CD1c-positive myeloid dendritic cell (primary cell): ENCODE measurements at regions not wholly inside any gene's neighbourhood (a gene's known extent, or its start where the extent isn't known, plus 50 kb on each side); places are given as distances from the start of the nearest gene placed in this dataset.

Experiments
- DNase-seq: peaks from one replicate; pipeline ENCODE4 v3.0.0-alpha.2; 2016; ENCODE audit errors: extremely low spot score

DNA sequence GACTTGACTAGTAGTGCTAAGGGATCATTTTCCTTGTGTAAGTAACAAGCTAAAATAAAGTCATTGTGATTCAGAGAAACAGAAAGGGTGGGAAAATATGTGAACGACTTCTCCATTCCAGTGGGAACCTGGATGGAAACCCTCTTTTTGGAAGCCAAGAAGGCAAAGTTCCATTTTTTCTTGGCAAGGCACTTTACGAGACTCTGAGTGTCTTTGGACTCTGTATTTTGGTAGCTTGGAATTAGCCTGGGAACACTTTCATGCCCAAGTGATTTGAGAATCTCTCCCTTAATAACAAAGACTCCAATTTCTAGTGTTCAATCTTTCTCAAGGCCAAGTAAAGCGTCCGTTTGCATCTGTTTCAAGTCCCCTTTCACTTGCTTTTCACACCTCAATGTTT lies 100.5 kb upstream of the SASH1 start:
- no peak for DNase-seq

GRCh38 chr6:148244217-148244935 lies 98.3 kb upstream of the SASH1 start:
- no peak for DNase-seq

GRCh38 chr6:148247386-148248063 lies 95.1 kb upstream of the SASH1 start:
- no peak for DNase-seq

GRCh38 chr6:148249160-148249559 lies 93.5 kb upstream of the SASH1 start:
- no peak for DNase-seq

- no peak for DNase-seq
Measured at GRCh38 chr6:148249679-148250375, 92.8 kb upstream of the SASH1 start.

DNA sequence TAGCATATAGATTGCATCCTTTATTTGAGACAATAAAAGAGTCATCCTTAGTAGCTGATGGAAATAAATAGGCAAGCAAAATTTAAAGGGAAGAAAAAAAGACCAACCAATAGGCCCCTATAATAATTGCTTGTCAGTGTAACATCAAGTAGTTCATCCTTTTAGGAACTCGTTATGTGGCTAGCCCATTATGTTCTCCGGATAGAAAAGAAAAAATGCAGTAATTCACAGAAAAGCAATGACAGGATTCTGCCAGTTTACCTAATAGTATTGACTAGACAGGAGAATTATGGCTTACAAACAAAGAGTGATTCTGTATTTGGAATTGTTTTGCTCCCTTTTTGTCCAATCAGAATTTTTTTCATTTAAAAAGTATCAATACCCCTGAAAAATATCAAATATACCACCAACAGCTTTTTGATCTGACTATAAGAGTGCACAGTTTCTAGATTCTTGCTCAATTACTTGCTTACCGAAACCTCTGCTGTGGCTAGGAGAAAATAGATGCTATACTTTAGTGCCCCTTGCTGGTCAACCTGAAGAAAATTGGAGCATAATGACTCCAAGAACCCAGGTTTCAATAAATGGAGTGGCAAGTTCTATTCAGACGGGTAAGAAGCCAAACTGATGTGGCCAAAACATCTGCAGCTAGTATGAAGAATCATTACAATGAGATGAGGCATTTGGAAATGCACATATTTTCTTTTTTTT lies 91.5 kb upstream of the SASH1 start:
- peak; percentile 11 for DNase-seq

- DNase-seq = no peak
Measured at GRCh38 chr6:148251891-148252290, 90.7 kb upstream of the SASH1 start.

GRCh38 chr6:148257810-148258209 lies 84.8 kb upstream of the SASH1 start:
- DNase-seq = no peak

- no peak for DNase-seq
Measured at GRCh38 chr6:148258868-148259267, 83.8 kb upstream of the SASH1 start.

DNA sequence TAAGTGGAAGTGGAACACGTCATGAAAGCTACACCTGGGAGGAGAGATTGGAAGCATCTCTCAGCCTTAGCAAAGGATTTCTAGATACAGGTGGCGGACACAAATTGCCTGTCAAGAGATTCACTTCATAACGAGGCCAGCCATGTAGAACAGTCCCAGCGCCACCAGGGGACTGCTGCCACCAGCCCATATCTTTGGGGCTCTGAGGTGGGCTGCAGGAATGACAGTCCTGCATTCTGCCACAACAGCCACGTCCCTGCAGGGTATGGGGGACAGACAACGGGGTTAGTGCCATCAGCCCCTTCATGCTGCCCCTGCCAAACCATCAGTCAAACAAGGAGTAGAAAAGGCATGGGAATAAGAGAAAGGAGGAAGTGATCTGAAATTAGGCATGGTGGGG lies 81.2 kb upstream of the SASH1 start:
- DNase-seq = no peak

- no peak for DNase-seq
Measured at GRCh38 chr6:148263010-148263409, 79.6 kb upstream of the SASH1 start.

GRCh38 chr6:148263961-148264360 lies 78.7 kb upstream of the SASH1 start:
- no peak for DNase-seq

DNA sequence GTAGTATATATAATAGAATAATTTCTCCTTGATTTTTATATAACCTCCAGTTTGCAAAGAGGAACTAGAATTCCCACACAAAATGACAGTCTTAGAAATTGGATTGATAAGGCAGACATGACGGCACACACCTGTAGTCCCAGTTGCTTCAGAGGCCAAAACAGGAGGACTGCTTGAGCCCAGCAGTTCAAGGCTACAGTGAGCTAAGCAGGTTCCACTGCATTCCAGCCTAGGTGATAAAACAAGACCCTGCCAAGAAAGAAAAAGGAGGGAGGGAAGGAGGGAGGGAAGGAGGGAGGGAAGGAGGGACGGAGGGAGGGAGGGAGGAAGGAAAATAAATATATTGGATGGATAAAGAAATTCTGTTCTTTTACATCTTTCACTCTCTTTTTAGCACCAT lies 77.6 kb upstream of the SASH1 start:
- no peak for DNase-seq

GRCh38 chr6:148269386-148269785 lies 73.3 kb upstream of the SASH1 start:
- no peak for DNase-seq

DNA sequence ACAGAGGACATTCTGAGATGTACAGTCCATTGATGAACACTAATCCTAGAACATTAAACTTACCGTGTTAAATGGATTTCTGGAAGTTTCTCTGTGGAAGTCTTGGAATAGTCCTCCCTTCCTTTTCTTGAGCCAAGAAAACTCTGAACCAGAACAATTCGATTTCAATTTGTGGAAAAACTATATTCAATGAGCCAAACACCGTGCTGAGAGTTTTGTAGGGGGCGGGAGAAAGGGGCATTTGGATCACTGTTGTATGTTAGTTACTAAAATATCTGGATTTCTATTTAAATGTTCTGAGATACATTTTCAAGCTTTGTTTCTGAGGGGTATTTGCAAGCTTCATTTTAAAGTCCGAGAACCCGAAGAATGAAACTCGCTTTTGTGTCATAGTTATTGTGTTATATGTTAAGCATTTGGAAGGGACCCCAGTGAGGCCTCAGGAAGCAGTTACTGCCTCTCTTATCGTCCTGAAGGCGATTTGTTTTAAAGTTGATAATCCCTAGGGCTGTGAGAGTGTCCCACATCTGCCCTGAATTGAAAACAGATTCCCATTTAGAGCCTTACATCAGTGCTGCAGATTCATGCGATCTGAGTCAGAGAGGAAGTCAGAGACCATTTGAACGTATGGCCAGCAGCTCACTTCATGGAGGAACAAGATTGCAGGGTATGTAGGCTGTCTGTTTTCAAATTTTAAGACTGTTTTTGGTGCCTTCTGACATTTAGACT lies 70.8 kb upstream of the SASH1 start:
- DNase-seq = no peak

DNA sequence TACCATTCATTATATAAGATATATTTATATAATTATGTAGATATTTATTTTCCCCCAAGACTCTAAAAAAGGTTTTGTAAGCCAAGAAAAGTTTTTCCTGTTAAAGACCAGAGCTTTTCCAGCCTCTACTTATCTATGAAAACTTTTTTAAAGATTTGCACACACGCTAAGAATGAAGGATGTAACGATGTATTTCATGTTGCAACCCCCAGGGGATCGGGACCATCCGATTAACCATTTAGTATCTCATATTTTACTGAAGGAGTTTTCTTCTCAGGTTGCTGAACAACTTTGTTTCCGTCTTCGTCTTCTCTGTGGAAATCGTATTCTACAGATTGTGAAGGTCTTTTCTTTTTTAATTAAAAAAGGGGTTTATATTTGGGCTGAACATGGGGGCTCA lies 70.0 kb upstream of the SASH1 start:
- no peak for DNase-seq

GRCh38 chr6:148273962-148274752 lies 68.5 kb upstream of the SASH1 start:
- no peak for DNase-seq

DNA sequence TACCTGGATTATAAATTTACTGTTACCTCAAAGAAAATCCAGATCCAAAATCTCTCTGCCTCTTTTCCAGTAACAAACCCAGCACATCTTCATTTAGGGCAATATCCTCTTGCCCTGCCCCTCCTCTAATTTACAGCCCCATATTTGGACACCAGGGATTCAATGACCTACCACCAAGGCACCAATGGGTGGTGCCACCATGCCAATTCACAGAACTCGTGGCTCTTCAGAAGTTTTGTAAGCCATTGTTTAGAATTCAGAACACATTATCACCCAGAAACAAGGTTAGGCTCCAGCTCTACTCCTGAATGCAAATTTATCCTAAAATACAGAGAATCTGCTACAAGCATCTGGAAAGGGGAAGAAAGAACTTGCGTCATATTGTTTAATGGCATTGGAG lies 67.8 kb upstream of the SASH1 start:
- no peak for DNase-seq

DNA sequence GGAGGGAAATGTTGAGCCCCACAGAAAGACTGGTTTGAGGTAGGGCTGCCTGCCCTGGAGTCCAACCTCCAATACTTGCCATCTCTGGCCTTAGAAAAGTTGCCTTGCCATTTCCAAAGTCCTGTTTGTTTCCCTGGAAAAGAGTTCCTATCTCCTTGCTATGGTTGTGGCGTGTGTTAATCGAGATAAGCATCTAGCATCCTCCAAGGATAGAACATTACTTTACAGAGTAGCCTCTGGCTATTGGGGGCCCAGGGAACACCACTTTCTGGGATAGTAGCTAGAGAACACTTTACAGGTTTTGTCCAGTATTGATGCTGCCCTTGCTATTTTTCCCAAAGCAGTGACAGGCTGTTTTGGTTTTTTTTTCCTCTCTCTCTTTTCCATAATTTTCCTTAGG lies 57.4 kb upstream of the SASH1 start:
- DNase-seq = no peak

- DNase-seq = no peak
Measured at GRCh38 chr6:148286563-148286962, 56.1 kb upstream of the SASH1 start.
